Stimulated activated CD8-positive, alpha-beta memory T cell treated with anti-CD3 and anti-CD28 coated beads, Interleukin-12 subunit alpha, Interleukin-12 subunit beta, amount 100 ng/mL, for 1 hour (primary cell): ENCODE measurements at regions not wholly inside any gene's neighbourhood (a gene's known extent, or its start where the extent isn't known, plus 50 kb on each side); places are given as distances from the start of the nearest gene placed in this dataset.
"Not testable (repeated sequence)": the region's sequence is repeated elsewhere in the genome, so short reads cannot be mapped to it uniquely, and the experiment has no call there.

Experiments
- DNase-seq: peaks from one replicate; pipeline ENCODE4 v3.0.0-alpha.2; 2020; ENCODE audit warnings: low read depth

DNA sequence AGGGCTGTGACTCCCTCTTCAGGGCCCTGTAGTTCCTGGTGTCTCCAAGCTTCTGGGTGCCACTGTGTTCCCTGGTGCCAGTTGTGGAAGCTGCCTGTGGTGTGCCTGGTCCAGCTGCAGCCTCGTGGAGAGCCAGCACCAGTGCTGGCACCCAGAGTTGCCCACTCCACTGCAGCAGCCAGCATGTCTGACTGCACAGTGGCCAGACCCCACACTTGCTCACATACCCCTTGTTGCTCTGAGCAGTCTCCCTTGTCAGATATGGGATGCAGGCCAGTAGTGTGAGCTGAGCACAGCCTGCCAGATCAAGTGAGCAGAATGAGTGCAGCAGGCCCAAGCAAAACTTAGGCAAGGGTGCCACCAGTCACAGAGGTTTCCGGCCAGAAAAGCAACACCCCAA lies 108.6 kb downstream of the ZMAT1 start:
- DNase-seq, result no peak

DNA sequence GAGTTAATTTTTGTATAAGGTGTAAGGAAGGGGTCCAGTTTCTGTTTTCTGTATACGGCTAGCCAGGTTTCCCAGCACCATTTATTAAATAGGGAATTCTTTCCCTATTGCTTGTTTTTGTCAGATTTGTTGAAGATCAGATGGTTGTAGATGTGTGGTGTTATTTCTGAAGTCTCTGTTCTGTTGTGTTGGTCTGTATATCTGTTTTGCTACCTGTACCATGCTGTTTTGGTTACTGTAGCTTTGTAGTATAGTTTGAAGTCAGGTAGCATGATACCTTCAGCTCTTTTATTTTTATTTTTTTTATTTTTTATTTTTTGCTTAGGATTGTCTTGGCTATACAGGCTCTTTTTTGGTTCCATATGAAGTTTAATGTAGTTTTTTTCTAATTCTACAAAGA lies 114.1 kb downstream of the ZMAT1 start:
- not testable (repeated sequence) for DNase-seq

DNA sequence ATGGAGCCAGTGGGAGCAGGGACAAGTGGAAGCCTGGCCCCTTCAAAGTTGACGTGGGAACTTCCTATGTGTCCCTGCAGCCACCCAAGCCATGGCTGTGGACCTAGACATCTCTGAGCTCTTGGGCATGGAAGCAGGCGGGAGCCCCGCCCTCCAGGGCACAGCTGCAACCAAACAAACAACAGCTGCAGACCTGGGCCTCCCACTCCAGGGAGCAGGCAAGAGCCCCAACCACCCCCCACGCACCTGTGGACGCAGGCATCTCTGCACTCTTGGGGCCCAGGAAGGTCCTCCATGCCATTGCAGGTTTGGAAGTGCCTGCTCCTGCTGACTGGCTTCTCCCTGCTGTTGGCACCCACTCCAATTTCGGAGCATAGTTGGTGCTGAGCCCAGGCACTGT lies 118.6 kb downstream of the ZMAT1 start:
- no peak for DNase-seq

DNA sequence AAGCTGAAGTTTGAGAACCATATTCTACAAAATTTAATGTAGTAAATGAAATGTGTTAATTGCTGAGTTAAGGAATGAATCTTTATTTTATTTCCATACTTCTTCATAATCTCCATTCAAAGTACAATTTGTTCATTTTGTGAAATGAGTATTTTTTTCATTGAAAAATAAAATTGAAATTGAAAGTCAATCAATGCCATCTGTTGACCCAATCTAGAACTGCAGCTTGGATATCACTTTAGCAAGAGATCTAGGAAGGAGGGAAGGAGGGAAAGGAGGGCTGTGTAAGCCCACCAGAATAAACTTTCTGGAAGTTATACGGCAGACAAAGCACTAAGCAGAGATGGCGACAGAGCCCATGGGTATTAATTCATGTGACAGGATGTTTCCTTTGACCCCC lies 128.4 kb downstream of the ZMAT1 start:
- no peak for DNase-seq

DNA sequence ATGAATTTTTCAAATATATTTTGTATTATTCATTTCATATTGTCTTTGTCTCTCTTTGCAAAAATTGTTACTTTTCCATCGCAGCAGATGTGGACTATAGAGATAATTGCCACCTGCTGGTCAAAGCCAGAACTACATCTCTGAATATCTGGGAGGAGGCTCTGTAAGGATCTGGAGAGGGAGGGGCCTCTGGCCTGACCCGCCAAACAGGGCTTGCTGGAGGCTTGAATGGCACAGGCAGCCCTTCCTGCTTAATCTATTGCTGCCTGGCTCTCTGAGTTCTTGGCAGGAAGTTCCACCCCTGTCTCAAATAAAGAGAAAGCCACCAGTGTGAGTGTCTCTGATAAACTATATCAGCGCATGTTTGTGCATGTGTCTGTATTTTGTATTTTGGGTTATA lies 132.4 kb downstream of the ZMAT1 start:
- peak; percentile 56 for DNase-seq

DNA sequence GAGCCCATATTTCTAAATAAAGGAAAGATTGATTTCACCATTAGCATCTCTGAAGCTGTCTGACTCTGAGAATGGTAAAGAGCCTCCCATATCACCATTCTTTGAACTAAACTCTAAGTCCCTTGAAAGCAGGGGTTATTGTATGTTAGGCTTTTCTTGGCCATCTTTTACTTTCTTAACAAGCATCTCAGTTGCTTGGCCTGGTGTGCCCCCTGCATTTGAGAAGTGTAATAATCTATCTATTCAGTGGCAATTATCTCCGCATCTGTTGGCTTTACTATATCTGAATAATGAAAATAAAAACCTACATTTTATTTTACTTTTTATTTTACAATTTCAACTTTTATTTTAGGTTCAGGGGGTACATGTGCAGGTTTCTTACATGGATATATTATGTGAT lies 128.3 kb upstream of the ARMCX2 start:
- DNase-seq, result no peak

DNA sequence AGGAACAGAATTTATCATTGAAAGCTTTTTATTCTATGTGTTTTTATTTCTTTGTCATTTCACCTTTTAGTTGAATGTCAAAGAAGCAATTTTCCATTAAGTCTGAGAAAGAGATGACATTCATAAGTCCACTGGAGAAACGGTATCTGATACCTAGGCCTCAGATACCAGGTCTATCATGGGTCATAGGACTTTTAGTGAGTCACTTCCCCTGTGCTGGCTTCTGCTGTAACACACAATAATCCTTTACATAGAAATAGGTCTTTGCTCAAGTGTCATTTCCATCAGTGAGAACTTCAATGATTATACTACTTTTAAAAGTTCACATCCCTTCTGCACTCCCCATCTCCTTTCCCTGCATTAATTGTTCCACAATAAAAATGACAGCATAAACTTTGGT lies 125.5 kb upstream of the ARMCX2 start:
- no peak for DNase-seq

DNA sequence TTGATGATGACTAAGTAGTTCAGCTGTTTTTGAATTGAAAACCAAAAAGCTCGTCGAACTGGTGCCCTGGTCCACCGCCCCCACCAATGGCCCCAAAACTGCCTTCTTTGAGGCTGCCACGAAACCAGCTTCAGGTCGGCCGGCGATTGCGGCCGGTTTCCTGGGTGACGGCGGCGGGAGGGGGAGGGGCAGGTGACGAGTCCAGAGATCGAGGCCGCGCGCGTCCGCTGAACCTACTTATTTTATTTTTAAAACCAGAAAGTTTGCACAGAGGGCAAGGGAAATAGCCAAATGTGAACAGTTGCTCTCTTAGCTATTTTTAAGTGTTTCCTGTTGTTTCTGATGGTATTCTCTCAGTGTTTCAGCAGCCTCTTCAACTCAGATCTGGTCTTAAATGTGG lies 120.8 kb upstream of the ARMCX2 start:
- not testable (repeated sequence) for DNase-seq

DNA sequence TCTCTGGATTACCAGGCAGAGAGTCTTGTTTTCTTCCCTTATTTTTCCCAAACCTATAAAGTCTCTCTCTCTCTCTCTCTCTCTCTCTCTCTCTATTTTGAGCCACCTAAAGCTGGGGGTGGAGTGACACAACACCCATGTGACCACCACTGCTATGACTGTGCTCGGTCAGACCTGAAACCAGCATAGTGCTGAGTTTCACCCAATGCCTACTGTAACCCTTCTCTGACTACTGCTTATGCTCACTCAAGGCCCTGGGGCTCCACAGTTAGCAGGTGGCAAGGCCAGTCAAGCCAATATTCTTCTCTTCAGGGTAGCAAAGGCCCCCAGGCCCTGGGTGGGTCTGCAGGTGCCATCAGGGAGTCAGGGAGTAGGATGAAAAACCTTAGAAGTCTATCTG lies 114.7 kb upstream of the ARMCX2 start:
- no peak for DNase-seq

DNA sequence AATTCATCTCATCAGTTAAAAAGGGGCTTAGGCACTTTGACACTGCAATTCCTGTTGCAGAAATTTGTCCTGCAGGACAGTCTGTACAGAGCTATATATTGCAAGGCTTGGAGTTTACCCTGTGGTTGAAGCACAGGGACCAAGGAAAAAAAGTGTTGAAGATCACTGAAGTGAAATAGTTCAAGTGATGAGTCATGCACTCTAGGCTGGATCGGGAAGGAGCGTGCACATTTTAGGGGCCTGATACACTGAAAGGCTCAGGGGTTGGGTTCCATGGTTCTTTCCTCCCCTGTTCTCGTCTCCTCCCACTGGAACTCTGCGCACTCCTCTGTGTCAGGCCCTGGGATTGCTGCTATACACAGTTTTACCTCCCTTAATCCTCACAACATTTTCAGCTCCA lies 104.9 kb upstream of the ARMCX2 start:
- DNase-seq, result no peak

DNA sequence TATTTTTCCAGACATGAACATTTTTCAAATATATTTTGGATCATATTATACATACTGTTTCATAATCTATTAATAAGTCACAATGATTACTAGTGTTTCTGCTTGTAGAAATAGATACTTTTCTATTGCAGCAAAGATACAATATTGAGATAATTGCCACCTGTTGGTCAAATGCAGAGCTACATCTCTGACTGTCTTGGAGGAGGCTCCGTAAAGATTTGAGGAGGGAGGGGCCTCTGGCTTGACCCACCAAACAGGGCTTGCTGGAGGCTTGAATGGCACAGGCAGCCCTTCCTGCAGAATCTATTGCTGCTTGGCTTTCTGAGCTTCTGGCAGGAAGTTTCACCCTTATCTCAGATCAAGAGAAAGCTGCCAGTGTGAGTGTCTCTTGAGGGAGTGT lies 99.3 kb upstream of the ARMCX2 start:
- no peak for DNase-seq

DNA sequence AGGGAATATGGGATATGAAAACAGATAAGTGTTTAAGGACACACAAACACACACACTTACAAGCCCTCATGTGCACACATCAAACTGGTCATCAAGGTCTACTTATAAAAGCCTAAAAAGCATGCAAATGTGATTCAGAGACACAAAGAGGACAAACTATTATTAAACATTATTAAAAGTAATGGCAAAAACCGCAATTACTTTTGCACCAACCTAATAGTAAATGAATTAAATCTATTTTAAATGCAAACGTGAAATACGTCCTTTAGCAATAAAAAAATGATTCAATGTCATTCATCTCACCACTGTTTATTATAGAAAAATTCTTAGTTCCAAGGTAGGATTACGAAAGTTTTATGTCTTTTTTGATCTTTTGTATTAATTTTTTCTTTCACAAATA lies 91.1 kb upstream of the ARMCX2 start:
- no peak for DNase-seq

DNA sequence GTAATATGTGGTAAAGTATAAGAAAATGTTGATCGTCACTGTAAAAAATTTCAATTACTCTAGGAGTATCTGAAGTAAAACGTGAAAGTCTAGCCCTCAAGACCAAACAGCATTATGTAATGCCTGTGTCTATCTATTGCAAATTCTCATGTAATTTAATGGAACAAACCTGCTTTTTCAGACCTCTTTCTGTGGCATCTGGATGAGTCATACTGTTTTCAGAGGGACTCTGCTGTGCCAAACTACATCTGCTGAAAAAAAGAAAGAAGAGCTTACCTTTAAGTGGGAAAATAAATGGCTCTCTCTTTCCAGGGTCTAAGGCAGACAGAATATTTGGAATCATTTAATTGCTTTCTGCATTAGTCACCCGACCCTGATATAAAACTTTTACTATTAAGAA lies 89.8 kb upstream of the ARMCX2 start:
- no peak for DNase-seq

DNA sequence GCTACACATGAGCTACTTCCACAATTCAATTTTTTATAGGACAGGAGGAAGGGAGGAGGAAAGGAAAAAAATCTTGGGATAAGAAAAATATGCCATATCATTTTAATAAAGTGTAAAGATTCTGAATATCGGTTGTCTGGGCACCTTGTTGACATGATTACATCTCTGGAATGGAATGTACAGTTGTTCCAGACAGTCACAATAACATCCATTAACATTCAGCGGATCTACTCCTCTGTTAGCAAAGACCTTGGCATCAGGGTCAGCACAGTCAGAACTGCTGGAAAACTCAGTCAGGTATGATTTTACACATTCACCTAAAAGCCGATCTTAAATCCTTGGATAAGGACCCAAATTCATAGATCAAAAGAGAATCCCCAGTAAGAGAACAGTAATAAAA lies 85.4 kb upstream of the ARMCX2 start:
- DNase-seq, result no peak

DNA sequence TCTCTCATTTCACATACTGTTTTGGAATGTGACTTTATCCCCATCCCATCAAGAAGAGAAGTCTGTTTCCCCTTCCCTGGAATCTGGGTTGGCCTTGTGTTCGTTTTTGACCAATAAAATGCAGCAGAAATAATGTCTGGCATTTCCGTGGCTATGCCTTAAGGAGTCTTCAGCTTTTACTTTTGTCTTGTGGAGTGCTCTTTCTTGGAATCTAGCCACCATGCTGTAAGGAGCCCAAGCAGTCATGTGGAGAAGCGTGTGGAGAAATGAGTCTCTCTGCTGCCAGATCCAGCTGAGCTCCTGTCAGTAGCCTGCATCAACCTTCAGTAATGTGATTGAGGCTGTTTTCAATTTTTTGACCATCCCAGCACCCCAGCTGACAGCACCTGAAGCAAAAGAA lies 84.4 kb upstream of the ARMCX2 start:
- DNase-seq, result no peak

DNA sequence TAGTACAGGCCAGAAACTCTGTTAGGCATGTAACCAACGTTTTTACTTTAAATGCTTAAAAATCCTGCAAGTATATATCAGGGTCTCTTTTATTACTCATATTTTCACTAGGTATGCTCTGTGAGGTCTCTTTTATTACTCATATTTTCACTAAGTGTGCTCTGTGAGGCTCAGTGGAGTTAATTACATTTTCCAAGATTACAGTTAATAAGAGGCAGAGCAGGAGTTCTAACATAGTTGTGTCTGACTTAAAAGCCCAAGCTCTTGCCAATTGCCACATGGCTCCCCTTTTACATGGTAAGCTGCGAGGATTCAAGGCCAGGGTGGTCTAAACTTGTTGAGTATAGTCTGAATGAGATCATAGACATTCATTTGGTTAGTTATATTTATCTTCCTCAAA lies 81.0 kb upstream of the ARMCX2 start:
- no peak for DNase-seq

DNA sequence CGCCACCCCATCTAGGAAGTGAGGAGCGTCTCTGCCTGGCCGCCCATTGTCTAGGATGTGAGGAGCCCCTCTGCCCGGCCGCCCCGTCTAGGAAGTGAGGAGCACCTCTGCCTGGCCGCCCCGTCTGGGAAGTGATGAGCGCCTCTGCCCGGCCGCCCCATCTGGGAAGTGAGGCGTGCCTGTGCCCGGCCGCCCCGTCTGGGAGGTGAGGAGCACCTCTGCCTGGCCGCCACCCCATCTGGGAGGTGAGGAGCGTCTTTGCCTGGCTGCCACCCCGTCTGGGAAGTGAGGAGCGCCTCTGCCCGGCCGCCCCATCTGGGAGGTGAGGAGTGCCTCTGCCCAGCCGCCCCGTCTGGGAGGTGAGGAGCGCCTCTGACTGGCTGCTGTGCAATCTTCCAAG lies 79.2 kb upstream of the ARMCX2 start:
- not testable (repeated sequence) for DNase-seq

DNA sequence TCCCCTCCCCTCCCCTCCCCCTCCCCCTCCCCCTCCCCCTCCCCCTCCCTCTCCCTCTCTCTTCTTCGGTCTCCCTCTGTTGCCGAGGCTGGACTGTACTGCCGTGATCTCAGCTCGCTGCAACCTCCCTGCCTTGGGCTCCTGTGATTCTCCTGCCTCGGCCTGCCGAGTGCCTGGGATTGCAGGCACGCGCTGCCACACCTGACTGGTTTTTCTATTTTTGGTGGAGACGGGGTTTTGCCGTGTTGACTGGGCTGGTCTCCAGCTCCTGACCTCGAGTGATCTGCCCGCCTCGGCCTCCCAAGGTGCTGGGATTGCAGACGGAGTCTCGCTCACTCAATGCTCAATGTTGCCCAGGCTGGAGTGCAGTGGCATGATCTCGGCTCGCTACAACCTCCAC lies 78.8 kb upstream of the ARMCX2 start:
- not testable (repeated sequence) for DNase-seq

DNA sequence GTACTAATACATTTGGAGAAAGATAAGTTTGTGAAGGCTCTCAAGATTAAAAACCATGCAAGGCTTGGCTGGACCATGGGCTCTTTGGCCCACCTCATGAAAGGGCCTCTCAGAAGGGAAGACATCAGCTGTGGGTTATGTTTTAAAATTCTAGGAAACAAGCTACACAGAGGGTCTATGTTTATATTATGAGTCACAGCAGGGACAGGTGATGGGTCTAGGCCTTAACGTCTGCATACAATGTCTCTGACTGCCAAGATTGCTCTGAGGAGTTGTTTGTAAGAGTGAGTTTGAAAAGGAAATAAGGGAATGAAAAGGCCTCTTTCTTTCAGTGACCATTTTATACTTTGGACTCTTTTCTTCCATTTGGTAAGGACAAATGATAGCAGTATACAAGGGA lies 77.0 kb upstream of the ARMCX2 start:
- DNase-seq, result no peak

DNA sequence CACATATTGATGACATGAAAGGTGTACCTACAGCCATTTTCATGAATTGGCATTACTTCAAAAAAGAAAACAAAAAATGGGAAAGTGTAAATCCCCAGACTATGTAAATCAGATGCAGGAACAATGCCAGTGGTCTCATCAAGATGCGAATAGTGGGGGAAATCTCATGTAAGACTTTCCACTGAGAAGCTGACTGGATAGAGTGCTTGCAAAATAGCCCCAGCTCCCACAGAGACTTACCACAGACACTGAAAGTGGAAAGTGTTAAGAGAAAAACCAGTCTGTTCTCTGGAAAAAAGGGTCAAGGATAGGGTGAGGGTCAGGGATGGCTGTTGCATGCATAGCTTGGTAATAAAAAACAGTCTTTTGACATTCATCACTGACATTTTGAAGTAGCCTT lies 73.2 kb upstream of the ARMCX2 start:
- no peak for DNase-seq

DNA sequence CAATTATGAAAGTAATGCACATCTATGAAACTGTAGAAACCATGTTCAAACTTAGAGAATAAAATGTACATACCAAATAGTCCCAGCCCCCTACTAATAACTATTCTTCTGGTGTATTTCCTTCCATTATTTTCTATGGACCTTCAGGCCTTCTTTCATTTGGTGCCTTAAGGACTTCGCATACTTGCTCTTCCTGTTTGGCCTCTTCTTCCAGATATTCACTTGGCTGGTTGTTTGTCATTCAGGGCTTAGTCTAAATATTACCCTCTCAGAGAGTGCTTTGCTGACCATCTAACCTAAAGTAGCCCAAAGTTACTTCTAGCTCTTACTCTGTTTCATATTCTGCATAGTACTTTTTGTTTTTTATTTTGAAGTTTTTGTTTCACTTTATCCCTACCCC lies 70.3 kb upstream of the ARMCX2 start:
- no peak for DNase-seq
